ENCODE measurements at regions not wholly inside any gene's neighbourhood (a gene's known extent, or its start where the extent isn't known, plus 50 kb on each side); places are given as distances from the start of the nearest gene placed in this dataset.

DNA sequence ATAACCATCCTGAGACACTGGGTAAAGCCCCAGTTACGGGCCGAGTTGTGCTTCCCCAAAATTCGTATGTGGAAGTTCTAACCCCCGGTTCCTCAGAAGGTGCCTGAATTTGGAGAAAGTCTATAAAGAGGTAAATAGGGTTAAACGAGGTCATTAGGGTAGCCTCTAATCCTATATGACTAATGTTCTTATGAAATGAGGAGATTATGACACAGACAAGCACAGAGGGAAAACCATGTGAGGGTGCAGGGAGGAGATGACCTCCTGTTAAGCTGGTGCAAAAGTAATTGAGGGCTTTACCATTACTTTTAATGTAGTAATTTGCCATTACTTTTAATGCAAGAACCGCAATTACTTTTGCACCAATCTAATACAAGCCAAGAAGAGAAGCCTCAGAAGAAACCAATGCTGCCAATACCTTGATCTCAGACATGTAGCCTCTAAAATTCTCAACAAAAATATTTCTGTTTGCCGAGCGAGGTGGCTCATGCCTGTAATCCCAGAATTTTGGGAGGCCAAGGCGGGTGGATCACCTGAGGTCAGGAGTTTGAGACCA lies 260.8 kb downstream of the GPATCH2 start:
- Histone ChIP-seq H3K9me3 (replicated peaks; ENCODE audit: control insufficient read depth, insufficient read depth, low read length) (peaks cover 7% of the 10 kb centered on the region; the same call in 2 of the 3 replicates), H3K27me3 (replicated peaks in 1 of 2; ENCODE audit: control insufficient read depth in 2 of 2, insufficient read depth in 2 of 2, low read length in 1 of 2) (no peaks in the 10 kb centered on the region), H3K36me3 (ENCODE audit: control insufficient read depth in 2 of 2, insufficient read depth in 2 of 2, low read length in 1 of 2) (no peaks in the 10 kb centered on the region), H3K9ac (ENCODE audit: control insufficient read depth, insufficient read depth, low read length) (no peak overlapping the region), H3K4me3 (0 out of 2 replicates have a peak overlapping the region, but pooled peaks have one; percentile 8), H3K27ac (ENCODE audit: control insufficient read depth, insufficient read depth) (no peak overlapping the region), H2AFZ (ENCODE audit: control insufficient read depth, low read depth, low read length) (peak overlapping the region; percentile 29; the same call in 1 of the 2 replicates), H3K4me1 (ENCODE audit: control insufficient read depth, insufficient read depth, low read length) (peaks cover 9% of the 10 kb centered on the region), H3K4me2 (ENCODE audit: control insufficient read depth, insufficient read depth) (peak overlapping the region; percentile 28), H3K79me2 (ENCODE audit: control insufficient read depth, insufficient read depth, low read length) (no peaks in the 10 kb centered on the region), H4K20me1 (ENCODE audit: control insufficient read depth, insufficient read depth) (no peaks in the 10 kb centered on the region)
- DNase-seq (ENCODE audit: low read depth, low spot score) (no peak), FAIRE-seq (no peak), ATAC-seq (no peak)
- WGBS (ENCODE audit: insufficient coverage, insufficient replicate concordance, low lambda C conversion rate, missing lambda C conversion rate), result 37% methylated on average over 9 of the region's 9 CpGs
- TF ChIP-seq YY1 (IDR thresholded peaks at IDR 0.05; ENCODE audit: low read depth, low read length), result no peak
- no peak for TF ChIP-seq ZNF622 (IDR thresholded peaks at IDR 0.05)
- TF ChIP-seq, protein P1, sequence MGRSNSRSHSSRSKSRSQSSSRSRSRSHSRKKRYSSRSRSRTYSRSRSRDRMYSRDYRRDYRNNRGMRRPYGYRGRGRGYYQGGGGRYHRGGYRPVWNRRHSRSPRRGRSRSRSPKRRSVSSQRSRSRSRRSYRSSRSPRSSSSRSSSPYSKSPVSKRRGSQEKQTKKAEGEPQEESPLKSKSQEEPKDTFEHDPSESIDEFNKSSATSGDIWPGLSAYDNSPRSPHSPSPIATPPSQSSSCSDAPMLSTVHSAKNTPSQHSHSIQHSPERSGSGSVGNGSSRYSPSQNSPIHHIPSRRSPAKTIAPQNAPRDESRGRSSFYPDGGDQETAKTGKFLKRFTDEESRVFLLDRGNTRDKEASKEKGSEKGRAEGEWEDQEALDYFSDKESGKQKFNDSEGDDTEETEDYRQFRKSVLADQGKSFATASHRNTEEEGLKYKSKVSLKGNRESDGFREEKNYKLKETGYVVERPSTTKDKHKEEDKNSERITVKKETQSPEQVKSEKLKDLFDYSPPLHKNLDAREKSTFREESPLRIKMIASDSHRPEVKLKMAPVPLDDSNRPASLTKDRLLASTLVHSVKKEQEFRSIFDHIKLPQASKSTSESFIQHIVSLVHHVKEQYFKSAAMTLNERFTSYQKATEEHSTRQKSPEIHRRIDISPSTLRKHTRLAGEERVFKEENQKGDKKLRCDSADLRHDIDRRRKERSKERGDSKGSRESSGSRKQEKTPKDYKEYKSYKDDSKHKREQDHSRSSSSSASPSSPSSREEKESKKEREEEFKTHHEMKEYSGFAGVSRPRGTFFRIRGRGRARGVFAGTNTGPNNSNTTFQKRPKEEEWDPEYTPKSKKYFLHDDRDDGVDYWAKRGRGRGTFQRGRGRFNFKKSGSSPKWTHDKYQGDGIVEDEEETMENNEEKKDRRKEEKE (IDR thresholded peaks at IDR 0.05), result no peak
- TF ChIP-seq BACH1 (IDR thresholded peaks at IDR 0.05; ENCODE audit: borderline replicate concordance), result no peak
- TF ChIP-seq HDAC6 (IDR thresholded peaks at IDR 0.05; ENCODE audit: unreplicated experiment), result no peak
- TF ChIP-seq, protein P2, sequence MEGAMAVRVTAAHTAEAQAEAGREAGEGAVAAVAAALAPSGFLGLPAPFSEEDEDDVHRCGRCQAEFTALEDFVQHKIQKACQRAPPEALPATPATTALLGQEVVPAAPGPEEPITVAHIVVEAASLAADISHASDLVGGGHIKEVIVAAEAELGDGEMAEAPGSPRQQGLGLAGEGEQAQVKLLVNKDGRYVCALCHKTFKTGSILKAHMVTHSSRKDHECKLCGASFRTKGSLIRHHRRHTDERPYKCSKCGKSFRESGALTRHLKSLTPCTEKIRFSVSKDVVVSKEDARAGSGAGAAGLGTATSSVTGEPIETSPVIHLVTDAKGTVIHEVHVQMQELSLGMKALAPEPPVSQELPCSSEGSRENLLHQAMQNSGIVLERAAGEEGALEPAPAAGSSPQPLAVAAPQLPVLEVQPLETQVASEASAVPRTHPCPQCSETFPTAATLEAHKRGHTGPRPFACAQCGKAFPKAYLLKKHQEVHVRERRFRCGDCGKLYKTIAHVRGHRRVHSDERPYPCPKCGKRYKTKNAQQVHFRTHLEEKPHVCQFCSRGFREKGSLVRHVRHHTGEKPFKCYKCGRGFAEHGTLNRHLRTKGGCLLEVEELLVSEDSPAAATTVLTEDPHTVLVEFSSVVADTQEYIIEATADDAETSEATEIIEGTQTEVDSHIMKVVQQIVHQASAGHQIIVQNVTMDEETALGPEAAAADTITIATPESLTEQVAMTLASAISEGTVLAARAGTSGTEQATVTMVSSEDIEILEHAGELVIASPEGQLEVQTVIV (IDR thresholded peaks at IDR 0.05; ENCODE audit: borderline replicate concordance, partially characterized antibody), result no peak
- TF ChIP-seq, protein P3, sequence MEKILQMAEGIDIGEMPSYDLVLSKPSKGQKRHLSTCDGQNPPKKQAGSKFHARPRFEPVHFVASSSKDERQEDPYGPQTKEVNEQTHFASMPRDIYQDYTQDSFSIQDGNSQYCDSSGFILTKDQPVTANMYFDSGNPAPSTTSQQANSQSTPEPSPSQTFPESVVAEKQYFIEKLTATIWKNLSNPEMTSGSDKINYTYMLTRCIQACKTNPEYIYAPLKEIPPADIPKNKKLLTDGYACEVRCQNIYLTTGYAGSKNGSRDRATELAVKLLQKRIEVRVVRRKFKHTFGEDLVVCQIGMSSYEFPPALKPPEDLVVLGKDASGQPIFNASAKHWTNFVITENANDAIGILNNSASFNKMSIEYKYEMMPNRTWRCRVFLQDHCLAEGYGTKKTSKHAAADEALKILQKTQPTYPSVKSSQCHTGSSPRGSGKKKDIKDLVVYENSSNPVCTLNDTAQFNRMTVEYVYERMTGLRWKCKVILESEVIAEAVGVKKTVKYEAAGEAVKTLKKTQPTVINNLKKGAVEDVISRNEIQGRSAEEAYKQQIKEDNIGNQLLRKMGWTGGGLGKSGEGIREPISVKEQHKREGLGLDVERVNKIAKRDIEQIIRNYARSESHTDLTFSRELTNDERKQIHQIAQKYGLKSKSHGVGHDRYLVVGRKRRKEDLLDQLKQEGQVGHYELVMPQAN (conservative IDR thresholded peaks at IDR 0.05), result no peak
- TF ChIP-seq ATF7 (IDR thresholded peaks at IDR 0.05; ENCODE audit: low read depth), result no peak
- no peak for TF ChIP-seq JUND (IDR thresholded peaks at IDR 0.05; ENCODE audit: low read depth, low read length)
- TF ChIP-seq GABPA (IDR thresholded peaks at IDR 0.05; ENCODE audit: low read depth), result no peak
- POLR2A ChIA-PET, result no interaction called here
- BruUV-seq (replicated peaks), result no TSS peak
- CTCF ChIA-PET, result no interaction called here
- SMC1A ChIA-PET (ENCODE audit: uncharacterized antibody, unreplicated experiment), result interaction anchor here (1.3 kb wide), 1 partner anchor 14 kb away, joined by 3 read pairs; no protein-coding TSS in a partner anchor
- in situ Hi-C loops (cut with MboI), result no loop called here
- intact Hi-C loops (cut with micrococcal nuclease; ENCODE audit: unreplicated experiment), result no loop called here
- RAD21 ChIA-PET (ENCODE audit: unreplicated experiment), result no interaction called here

Measured in GM12878 (cell line).